CD4-positive, alpha-beta T cell treated with Interleukin-10 for 1 hour (primary cell): ENCODE measurements at regions not wholly inside any gene's neighbourhood (a gene's known extent, or its start where the extent isn't known, plus 50 kb on each side); places are given as distances from the start of the nearest gene placed in this dataset.
"Not testable (repeated sequence)": the region's sequence is repeated elsewhere in the genome, so short reads cannot be mapped to it uniquely, and the experiment has no call there.

Experiments
- DNase-seq: peaks from one replicate; pipeline ENCODE4 v3.0.0-alpha.2; 2020

GRCh38 chr1:30476911-30477459, 246.4 kb downstream of the MATN1 start:
- no peak for DNase-seq

- DNase-seq = no peak
Measured at GRCh38 chr1:30476476-30476875, 246.9 kb downstream of the MATN1 start.

GRCh38 chr1:30475966-30476365, 247.4 kb downstream of the MATN1 start:
- DNase-seq = no peak

- DNase-seq = no peak
Measured at GRCh38 chr1:30475201-30475600, 248.2 kb downstream of the MATN1 start.

GRCh38 chr1:30474818-30475200, 248.6 kb downstream of the MATN1 start:
- no peak for DNase-seq

- DNase-seq = no peak
Measured at GRCh38 chr1:30473922-30474817, 249.2 kb downstream of the MATN1 start.

GRCh38 chr1:30472526-30472925, 250.9 kb downstream of the MATN1 start:
- DNase-seq = no peak

GRCh38 chr1:30472009-30472408, 251.4 kb downstream of the MATN1 start:
- no peak for DNase-seq

- DNase-seq = no peak
Measured at GRCh38 chr1:30471307-30471706, 252.1 kb downstream of the MATN1 start.

GRCh38 chr1:30469426-30469825, 254.0 kb downstream of the MATN1 start:
- DNase-seq = no peak

- DNase-seq = no peak
Measured at GRCh38 chr1:30467101-30467500, 256.3 kb downstream of the MATN1 start.

- DNase-seq = no peak
Measured at GRCh38 chr1:30466610-30467009, 256.8 kb downstream of the MATN1 start.

- DNase-seq = no peak
Measured at GRCh38 chr1:30466026-30466425, 257.4 kb downstream of the MATN1 start.

- DNase-seq = no peak
Measured at GRCh38 chr1:30465096-30465495, 258.3 kb downstream of the MATN1 start.

GRCh38 chr1:30464187-30464617, 259.2 kb downstream of the MATN1 start:
- DNase-seq = no peak

- DNase-seq = no peak
Measured at GRCh38 chr1:30462826-30463425, 260.5 kb downstream of the MATN1 start.

- DNase-seq = no peak
Measured at GRCh38 chr1:30462166-30462565, 261.2 kb downstream of the MATN1 start.

- no peak for DNase-seq
Measured at GRCh38 chr1:30461640-30462039, 261.7 kb downstream of the MATN1 start.

GRCh38 chr1:30460661-30461060, 262.7 kb downstream of the MATN1 start:
- DNase-seq = no peak

GRCh38 chr1:30458730-30459485, 264.5 kb downstream of the MATN1 start:
- DNase-seq = not testable (repeated sequence)

- DNase-seq = no peak
Measured at GRCh38 chr1:30452925-30453324, 270.5 kb downstream of the MATN1 start.

- DNase-seq = no peak
Measured at GRCh38 chr1:30452170-30452569, 271.2 kb downstream of the MATN1 start.

GRCh38 chr1:30451532-30452125, 271.8 kb downstream of the MATN1 start:
- DNase-seq = no peak
